ENCODE measurements at regions not wholly inside any gene's neighbourhood (a gene's known extent, or its start where the extent isn't known, plus 50 kb on each side); places are given as distances from the start of the nearest gene placed in this dataset.
A peak's percentile ranks its signal among the peaks of the same experiment; 100 is the strongest.
"Not testable (repeated sequence)": the region's sequence is repeated elsewhere in the genome, so short reads cannot be mapped to it uniquely, and the experiment has no call there.

DNA sequence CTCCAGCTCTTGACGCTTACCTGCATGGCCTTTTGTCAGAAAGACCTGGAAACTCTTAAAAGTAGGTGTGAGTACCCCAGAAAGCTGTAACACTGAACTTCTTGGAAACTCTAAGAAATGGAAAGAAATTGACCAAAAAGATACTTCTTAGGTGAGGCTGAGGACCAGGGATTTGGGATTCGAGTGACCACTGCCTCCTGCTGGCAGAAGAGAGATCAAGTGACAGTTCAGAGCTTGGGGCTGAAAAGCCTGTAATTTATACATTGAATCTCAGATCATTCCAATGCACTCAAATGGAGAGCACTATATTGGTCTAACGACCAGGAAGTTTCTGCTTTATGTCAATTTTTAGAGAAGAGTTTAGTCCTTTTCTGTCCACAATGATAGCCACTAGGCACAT is 204.6 kb downstream of the PDGFRA start:
- Mint-ChIP-seq H3K27ac (no peak overlapping the region), H3K36me3 (no peaks in the 10 kb centered on the region), H3K4me3 (no peak overlapping the region), H3K9me3 (peaks cover 0 to 1% of the 10 kb centered on the region in 2 donors), H3K4me1 (no peaks in the 10 kb centered on the region), H3K27me3 (peaks cover under 1 to 14% of the 10 kb centered on the region in 2 donors)
- DNase-seq (no peak), ATAC-seq (replicated peaks) (no peak)

DNA sequence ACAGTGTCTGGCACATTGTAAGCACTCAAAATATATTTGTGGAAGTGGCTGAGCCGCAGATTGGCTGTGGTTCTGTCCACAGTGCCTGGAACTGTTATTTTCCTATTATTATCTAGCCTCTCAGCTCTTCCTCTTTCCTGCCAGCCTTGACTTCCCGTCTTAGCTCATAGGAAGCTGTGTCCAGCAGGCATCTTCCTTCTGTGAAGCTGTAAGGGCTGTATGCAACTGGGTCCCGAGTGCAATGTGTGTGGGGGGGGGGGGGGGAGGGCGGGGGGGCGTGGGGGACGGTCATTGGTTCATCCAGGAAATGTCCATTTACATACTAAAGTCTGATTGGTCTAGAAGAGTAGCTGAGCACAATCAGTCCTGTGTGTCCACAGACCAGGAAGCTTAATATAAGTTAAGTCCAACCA is 210.7 kb downstream of the PDGFRA start:
- Mint-ChIP-seq H3K9me3 (peaks cover 0 to 1% of the 10 kb centered on the region in 2 donors), H3K27ac (no peak overlapping the region), H3K27me3 (peaks cover 15 to 22% of the 10 kb centered on the region in 2 donors), H3K4me3 (peak overlapping the region in 1 of 2 donors; percentile 61), H3K36me3 (no peaks in the 10 kb centered on the region), H3K4me1 (no peaks in the 10 kb centered on the region)
- ATAC-seq (replicated peaks) (peak; percentile 55 to 63), DNase-seq (no peak)

DNA sequence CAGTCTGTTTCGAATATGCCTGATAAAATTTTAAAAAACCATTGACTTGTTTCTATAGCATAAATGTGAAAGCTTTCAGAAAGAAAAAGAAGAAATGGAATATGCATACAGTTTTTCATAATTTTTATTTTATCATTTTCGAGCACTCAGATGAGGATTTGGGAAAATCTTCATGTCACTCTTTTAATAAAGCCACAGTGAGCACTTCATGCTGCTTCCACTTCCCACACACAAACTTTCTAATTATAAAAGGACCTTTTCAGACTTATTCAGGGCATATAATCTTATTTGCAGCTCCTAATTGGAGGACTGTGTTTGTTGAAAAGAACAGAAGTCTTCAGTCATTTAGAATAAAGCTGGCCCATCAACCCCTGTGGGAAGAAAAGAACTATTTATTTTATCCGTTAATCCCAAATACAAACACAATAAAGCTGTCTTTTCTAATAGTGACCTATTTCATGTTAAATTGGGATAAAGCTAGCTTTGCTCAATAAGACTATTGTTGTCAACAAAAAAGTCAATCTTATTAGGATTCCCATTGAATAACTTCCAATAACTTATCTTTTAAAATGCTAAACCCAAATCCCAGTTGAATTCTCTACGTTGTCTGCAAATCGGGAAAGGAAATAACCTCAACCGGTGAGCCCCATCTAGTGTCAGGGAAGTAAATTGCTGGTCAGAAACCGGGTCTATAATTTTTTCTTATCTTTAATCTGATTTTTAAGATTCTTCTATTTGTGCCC is 211.5 kb downstream of the PDGFRA start:
- DNase-seq (no peak), ATAC-seq (replicated peaks) (no peak)
- Mint-ChIP-seq H3K4me1 (no peaks in the 10 kb centered on the region), H3K27me3 (peaks cover 17 to 22% of the 10 kb centered on the region in 2 donors), H3K27ac (no peak overlapping the region), H3K4me3 (no peak overlapping the region), H3K9me3 (peaks cover 0 to 1% of the 10 kb centered on the region in 2 donors), H3K36me3 (no peaks in the 10 kb centered on the region)

DNA sequence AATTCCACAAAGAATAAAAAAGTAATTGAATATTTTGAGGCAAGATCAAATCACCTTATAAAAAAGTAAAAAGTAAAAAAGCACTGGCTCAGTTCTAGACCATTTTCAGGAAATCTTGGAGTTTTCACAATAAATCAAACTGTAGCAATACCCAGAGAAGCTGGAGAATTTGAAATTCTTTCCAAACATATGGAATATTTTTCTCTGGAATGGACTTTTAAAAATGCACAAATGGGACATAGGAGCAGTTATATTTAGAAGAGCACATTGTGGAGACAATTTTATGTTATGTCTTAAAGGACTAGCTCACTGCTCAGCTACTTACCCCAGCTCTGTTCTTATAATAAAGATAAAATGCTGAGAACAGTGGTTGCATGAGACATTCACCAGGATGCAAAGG is 211.9 kb upstream of the KIT start:
- no peak overlapping the region for H3K4me3 Mint-ChIP-seq

DNA sequence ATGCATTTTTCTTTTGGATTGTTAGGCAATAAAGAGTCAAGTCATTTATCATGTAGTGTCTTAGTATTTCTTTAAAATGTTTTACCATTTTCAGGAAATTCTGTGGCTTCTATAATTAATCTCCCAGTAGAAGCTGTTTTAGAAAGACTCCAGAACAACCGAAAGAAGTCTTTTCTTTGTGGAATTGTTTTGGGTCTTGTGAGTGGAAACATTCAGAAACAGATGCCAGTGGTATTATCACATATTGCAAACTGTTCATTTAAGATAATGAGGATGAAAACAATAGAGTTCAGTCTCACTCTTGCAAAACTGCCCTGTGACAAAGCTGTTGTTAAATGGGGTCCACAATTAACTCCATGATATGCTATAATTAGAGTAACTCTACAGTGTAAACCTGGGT is 211.2 kb upstream of the KIT start:
- ATAC-seq (replicated peaks): no peak
- no peak overlapping the region for H3K27ac Mint-ChIP-seq
- H3K36me3 Mint-ChIP-seq: no peaks in the 10 kb centered on the region
- DNase-seq: no peak
- H3K4me1 Mint-ChIP-seq: no peaks in the 10 kb centered on the region
- no peak overlapping the region for H3K4me3 Mint-ChIP-seq
- H3K27me3 Mint-ChIP-seq: peaks cover 6 to 11% of the 10 kb centered on the region in 2 donors
- peaks cover 5 to 13% of the 10 kb centered on the region in 2 donors for H3K9me3 Mint-ChIP-seq

More for the DNA sequence above, 211.9 kb upstream of the KIT start:
- Mint-ChIP-seq H3K27me3 (peaks cover 6 to 10% of the 10 kb centered on the region in 2 donors), H3K27ac (no peak overlapping the region), H3K9me3 (peaks cover 5 to 12% of the 10 kb centered on the region in 2 donors), H3K36me3 (no peaks in the 10 kb centered on the region), H3K4me1 (no peaks in the 10 kb centered on the region)
- DNase-seq: no peak
- no peak for ATAC-seq (replicated peaks)

DNA sequence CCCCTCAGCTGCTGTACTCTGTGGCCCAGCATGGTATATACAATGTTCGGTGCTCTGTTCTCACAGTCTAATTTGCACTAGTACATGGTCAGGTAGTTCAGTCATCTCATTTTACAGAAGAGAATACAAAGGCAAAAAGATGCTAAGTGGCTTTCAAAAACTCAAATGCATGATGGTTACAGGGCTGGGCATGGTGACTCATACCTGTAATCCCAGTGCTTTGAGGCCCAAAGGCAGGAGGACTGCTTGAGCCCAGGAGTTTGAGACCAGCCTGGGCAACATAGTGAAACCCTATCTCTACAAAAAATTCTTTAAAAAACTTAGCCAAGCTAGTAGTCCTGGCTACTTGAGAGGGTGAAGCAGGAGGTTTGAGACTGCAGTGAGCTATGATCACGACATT is 210.5 kb upstream of the KIT start:
- Mint-ChIP-seq H3K27me3 (peaks cover 9 to 17% of the 10 kb centered on the region in 2 donors), H3K27ac (no peak overlapping the region), H3K4me3 (no peak overlapping the region), H3K4me1 (no peaks in the 10 kb centered on the region), H3K9me3 (peaks cover 5 to 16% of the 10 kb centered on the region in 2 donors), H3K36me3 (no peaks in the 10 kb centered on the region)
- no peak for ATAC-seq (replicated peaks)
- DNase-seq: no peak

DNA sequence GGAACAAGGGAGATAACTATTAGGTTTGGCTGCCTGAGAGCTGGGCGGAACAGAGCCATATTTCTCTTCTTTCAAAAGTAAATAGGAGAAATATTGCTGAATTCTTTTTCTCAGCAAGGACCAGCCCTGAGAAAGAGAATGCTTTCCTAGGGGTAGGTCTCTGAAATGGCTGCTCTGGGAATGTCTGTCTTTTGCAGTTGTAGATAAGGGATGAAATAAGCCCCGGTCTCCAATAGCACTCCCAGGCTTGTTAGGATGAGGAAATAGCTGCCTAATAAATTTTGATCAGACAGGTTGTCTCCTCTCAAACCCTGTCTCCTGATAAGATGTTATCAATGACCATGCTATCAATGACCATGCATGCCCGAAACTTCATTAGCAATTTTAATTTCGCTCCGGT is 207.8 kb upstream of the KIT start:
- no peaks in the 10 kb centered on the region for H3K36me3 Mint-ChIP-seq
- no peak overlapping the region for H3K27ac Mint-ChIP-seq
- ATAC-seq (replicated peaks) (no peak), DNase-seq (no peak)
- no peak overlapping the region for H3K4me3 Mint-ChIP-seq
- H3K9me3 Mint-ChIP-seq: peaks cover 5 to 18% of the 10 kb centered on the region in 2 donors
- no peaks in the 10 kb centered on the region for H3K4me1 Mint-ChIP-seq
- H3K27me3 Mint-ChIP-seq: peaks cover 3 to 8% of the 10 kb centered on the region in 2 donors

DNA sequence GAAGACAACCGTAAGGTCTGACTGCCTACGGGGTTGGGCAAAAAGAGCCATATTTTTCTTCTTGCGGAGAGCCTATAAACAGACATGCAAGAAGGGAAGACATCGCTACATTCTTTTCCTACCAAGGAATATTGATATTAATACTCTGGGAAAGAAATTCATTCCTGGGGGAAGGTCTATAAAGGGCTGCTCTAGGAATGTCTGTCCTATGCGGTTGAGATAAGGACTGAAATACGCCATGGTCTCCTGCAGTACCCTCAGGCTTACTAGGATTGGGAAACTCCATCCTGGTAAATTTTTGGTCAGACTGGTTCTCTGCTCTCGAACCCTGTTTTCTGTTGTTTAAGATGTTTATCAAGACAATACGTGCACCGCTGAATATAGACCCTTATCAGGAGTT is 190.8 kb upstream of the KIT start:
- not testable (repeated sequence) for ATAC-seq (replicated peaks); H3K27me3 Mint-ChIP-seq; H3K27ac Mint-ChIP-seq; H3K4me1 Mint-ChIP-seq; H3K4me3 Mint-ChIP-seq; H3K36me3 Mint-ChIP-seq; DNase-seq
- peaks cover 16 to 18% of the 10 kb centered on the region in 2 donors for H3K9me3 Mint-ChIP-seq

DNA sequence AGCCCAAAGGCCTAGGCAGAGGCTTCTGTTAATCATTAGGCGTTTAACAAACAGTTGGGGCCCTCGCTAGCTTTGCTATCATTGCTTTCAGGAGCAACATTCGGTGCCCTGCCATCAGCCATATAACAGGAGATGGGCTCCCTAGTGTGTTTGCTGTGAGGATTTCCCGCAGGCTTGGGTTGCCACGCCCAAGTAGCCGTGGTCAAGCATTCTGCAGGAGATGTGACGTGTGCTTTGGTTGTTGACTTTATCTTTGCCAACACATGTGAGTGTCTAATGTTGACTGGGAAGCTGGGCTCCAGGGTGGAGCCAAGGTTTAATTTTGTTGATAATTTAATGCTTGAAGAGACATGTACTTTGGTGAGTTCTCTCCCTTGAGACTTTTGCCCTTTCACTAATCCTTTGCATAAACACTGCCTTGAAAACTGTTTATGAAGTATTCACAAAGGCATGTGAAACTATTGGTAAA is 184.6 kb upstream of the KIT start:
- Mint-ChIP-seq H3K36me3 (no peaks in the 10 kb centered on the region), H3K4me3 (no peak overlapping the region), H3K27ac (no peak overlapping the region), H3K9me3 (peaks cover 0 to 4% of the 10 kb centered on the region in 2 donors), H3K27me3 (no peaks in the 10 kb centered on the region), H3K4me1 (no peaks in the 10 kb centered on the region)
- ATAC-seq (replicated peaks): no peak
- DNase-seq: no peak

DNA sequence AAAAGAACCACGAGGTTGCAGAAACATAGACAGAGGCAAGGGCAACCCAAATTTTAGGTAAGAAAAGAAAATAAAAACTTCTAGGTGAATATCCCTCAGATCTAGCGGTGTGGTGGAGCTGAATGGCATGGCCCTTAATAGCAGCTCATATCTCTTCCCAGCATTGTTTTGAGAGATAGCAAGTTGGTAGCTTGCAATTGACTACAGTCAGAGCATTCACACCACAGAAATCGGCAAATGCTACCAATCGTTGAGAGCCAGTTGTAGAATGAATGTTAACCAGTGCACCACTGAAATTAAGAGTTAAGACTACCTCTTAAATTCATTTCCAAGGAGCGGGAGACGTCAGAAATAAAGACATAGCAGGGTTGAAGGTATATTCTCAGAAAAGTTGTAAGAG is 184.0 kb upstream of the KIT start:
- no peaks in the 10 kb centered on the region for H3K27me3 Mint-ChIP-seq
- H3K4me3 Mint-ChIP-seq: no peak overlapping the region
- ATAC-seq (replicated peaks): no peak
- no peaks in the 10 kb centered on the region for H3K4me1 Mint-ChIP-seq
- peaks cover under 1 to 2% of the 10 kb centered on the region in 2 donors for H3K9me3 Mint-ChIP-seq
- DNase-seq: no peak
- no peak overlapping the region for H3K27ac Mint-ChIP-seq
- H3K36me3 Mint-ChIP-seq: no peaks in the 10 kb centered on the region

DNA sequence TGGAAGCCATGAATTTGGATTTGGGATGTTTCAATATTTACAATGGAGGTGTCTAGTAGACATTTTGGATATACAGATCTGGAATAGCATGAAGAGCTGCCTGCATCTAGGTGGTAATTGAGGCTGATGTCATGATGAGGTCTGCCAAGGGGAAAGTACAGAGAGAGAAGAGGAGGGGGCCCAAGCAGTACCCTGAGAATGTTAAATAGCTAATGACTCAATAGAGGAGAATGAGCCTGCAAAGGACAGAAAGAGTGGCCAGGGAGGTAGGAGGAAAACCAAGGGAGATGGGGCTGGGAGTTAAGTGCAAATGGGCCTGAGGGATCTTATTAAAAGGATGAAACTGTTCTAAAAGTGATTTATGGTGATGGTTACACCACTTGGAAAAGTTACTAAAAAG is 182.2 kb upstream of the KIT start:
- Mint-ChIP-seq H3K4me3 (no peak overlapping the region), H3K27me3 (no peaks in the 10 kb centered on the region), H3K4me1 (no peaks in the 10 kb centered on the region), H3K27ac (no peak overlapping the region), H3K9me3 (peaks cover 8 to 10% of the 10 kb centered on the region in 2 donors), H3K36me3 (no peaks in the 10 kb centered on the region)
- no peak for DNase-seq
- ATAC-seq (replicated peaks): no peak

DNA sequence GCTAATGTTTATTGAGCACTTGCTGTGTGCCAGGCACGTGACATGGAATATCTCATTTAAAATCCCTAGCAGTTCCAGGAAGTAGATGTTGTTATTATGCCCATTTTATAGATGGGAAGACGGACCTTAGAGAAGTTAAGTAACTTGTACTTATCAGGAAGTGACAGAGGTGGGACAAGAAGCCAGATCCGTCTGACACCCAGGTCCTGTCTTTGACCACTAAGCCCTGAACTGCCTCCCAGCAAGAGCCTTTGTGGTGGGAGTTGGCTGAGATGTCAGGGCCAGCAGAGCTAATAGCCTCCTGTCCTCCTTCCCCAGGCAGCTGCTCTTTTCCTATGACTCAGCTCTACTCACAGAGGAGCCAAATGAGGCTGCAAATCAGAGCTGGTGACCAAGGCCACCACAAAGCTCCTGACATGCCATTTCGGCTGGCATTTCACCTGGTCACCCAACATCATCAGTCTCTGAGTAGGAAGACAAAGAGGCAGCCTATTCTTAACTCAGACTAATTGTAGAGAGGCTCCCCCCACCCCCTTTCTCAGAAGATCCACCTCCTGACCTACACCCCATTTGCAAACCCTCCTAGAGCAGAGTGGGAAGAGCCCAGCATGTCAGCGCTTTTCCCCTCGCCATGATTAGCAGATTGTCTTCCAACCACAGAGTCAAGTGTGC is 175.1 kb upstream of the KIT start:
- DNase-seq (no peak), ATAC-seq (replicated peaks) (no peak)
- Mint-ChIP-seq H3K4me1 (no peaks in the 10 kb centered on the region), H3K4me3 (no peak overlapping the region), H3K27me3 (no peaks in the 10 kb centered on the region), H3K27ac (peak overlapping the region; percentile 70), H3K36me3 (no peaks in the 10 kb centered on the region), H3K9me3 (peaks cover 10 to 11% of the 10 kb centered on the region in 2 donors)

DNA sequence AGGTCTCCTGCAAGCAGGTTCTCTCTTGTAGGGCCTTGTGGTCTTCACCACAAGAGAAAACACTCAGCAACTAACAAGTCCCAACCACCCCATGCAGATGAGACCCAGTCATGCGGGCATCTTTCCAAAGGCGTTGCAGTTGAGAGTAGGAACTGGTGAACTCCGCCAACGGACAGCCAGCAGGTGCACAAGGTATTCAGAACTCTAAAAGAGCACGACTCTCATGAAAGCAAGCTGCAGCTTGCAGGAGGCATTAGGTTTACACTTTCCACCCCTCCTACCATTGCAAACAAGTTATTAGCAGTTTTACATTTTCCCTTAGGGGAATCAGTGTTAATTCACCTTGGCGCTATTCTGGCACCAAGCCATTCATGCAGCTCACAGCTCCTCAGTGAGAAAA is 173.4 kb upstream of the KIT start:
- Mint-ChIP-seq H3K9me3 (peaks cover 5 to 7% of the 10 kb centered on the region in 2 donors), H3K27me3 (no peaks in the 10 kb centered on the region), H3K4me1 (no peaks in the 10 kb centered on the region), H3K27ac (no peak overlapping the region), H3K4me3 (no peak overlapping the region), H3K36me3 (no peaks in the 10 kb centered on the region)
- no peak for DNase-seq
- ATAC-seq (replicated peaks): no peak

DNA sequence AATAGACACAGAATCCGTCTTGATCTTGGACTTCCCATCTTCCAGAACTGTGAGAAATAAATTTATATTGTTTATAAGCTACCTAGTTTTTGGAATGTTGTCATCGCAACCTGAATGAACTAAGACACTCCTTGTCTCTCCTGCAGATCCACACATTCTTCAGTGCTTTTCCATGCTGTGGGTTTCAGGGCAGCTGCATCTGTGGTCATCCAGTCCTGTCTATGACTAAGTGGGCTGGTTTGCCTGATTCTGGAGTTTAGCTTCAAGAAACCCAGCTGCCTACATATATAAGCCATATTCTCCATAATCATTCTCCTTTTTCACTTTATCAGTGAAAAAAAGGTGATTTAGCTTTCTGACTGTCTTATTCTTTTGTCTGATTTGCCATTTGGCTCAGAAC is 170.3 kb upstream of the KIT start:
- H3K4me3 Mint-ChIP-seq: no peak overlapping the region
- H3K27me3 Mint-ChIP-seq: no peaks in the 10 kb centered on the region
- H3K36me3 Mint-ChIP-seq: no peaks in the 10 kb centered on the region
- DNase-seq (no peak), ATAC-seq (replicated peaks) (no peak)
- H3K9me3 Mint-ChIP-seq: peaks cover 0 to 4% of the 10 kb centered on the region in 2 donors
- H3K4me1 Mint-ChIP-seq: no peaks in the 10 kb centered on the region
- no peak overlapping the region for H3K27ac Mint-ChIP-seq

DNA sequence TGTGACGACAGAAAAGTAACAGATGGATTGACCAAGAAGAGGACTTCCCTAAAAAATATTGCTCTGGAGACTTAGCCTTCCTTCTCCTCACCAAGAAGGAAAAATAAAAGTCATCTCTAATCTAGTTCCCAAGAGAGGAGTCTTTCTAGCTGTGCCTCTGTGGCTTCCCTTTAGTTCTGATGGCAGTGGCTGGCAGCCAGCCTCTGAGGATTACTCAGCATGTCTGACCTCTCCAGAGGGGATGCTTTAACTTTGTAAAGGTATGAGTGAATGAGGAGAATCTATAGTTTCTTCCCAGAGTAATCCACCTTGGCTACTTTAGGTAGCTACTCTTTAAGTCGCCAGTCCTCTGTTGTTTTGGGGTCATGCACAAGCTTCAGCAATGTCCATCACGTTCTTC is 163.9 kb upstream of the KIT start:
- H3K36me3 Mint-ChIP-seq: no peaks in the 10 kb centered on the region
- H3K27ac Mint-ChIP-seq: no peak overlapping the region
- H3K4me1 Mint-ChIP-seq: no peaks in the 10 kb centered on the region
- H3K9me3 Mint-ChIP-seq: peaks cover 0 to 2% of the 10 kb centered on the region in 2 donors
- H3K4me3 Mint-ChIP-seq: no peak overlapping the region
- no peak for DNase-seq
- ATAC-seq (replicated peaks): no peak
- H3K27me3 Mint-ChIP-seq: no peaks in the 10 kb centered on the region

Measured in stimulated activated naive B cell treated with anti-CD40 and anti-IgM and Interleukin-4, amounts not matched to agents 10 μg/mL and 1 μg/mL and 100 μg/mL, for 72 hours (primary cell).